SIG-M5 (cell line): ENCODE measurements at regions not wholly inside any gene's neighbourhood (a gene's known extent, or its start where the extent isn't known, plus 50 kb on each side); places are given as distances from the start of the nearest gene placed in this dataset.
"Not testable (repeated sequence)": the region's sequence is repeated elsewhere in the genome, so short reads cannot be mapped to it uniquely, and the experiment has no call there.

Source experiments
- DNase-seq: peaks from one replicate; lab custom pipeline; 2025; lab: John Stamatoyannopoulos, UW

DNA sequence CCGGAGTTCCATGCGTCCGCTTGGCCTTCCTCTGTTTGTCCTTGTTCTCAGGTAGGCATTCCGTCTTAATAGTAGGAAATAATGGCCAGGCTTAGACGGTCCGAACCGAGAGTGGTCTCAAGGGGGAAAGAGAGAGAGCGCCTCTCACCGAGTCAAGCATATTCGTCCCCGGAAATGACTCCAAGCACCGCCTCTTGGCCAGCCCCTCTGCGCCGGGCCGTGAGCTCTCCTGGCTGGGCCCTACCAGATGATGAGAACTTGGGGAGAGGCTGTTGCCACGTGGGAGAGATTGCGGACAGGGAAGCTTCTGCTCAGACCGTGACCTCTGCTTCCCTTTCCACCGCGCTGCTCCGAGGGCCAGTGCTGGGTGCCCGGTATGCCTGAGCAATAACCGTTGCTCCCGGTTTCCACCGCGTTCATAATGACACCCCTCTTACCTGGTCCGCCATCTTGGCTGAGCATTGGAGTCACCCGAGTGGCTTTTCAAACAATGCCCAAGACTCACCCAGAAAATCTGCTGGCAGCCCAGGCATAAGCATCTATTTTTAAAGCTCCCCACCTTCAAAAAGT lies 251.1 kb upstream of the SHH start:
- no peak for DNase-seq

GRCh38 chr7:156062286-156062685 lies 250.0 kb upstream of the SHH start:
- DNase-seq = no peak

DNA sequence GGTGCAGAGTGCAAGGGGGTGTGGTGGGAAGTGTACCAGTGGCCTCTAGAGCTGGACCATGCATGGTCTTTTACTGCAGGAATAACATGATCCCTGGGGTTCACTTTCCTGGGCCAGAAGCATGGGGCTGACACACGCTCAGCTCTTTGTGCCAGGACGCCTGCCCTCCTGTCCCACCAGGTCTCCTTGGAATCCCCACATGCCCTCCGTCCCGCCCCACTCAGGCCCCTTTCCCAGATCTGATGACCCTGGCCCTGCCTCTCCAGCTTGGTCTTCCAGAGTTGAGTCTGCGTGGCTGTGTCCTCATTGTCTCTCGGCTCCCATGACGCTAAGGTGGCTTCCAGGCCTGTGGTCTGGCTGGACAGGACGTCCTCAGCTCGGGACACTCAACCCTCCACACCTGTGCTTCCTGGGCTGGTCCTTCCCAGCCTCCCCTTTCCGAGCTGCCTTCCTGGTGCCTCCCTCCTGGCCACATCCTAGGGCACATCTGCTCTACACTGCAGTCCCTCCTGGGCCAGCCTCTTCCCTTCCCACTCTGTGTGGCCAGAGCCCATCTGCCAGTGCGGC lies 249.5 kb upstream of the SHH start:
- DNase-seq = no peak

GRCh38 chr7:156060925-156061324 lies 248.7 kb upstream of the SHH start:
- DNase-seq = no peak

- DNase-seq = no peak
These were observed 247.1 kb upstream of the SHH start for GRCh38 chr7:156059369-156059768.

DNA sequence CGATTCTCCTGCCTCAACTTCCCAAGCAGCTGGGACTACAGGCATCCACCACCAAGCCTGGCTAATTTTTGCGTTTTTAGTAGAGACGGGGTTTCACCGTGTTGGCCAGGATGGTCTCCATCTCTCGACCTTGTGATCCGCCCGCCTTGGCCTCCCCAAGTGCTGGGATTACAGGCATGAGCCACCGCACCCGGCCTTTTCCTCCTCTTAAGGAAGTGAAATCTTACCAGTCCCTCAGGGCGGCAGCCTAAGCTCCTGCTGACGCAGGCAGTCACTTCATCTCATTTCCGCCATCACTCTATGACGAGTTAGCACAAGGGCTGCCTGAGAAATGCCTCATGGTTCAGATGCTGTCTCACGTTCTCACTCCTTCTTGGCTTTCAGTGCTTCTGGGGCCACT lies 246.0 kb upstream of the SHH start:
- DNase-seq = no peak

- DNase-seq = no peak
These were observed 244.3 kb upstream of the SHH start for GRCh38 chr7:156056534-156056933.

DNA sequence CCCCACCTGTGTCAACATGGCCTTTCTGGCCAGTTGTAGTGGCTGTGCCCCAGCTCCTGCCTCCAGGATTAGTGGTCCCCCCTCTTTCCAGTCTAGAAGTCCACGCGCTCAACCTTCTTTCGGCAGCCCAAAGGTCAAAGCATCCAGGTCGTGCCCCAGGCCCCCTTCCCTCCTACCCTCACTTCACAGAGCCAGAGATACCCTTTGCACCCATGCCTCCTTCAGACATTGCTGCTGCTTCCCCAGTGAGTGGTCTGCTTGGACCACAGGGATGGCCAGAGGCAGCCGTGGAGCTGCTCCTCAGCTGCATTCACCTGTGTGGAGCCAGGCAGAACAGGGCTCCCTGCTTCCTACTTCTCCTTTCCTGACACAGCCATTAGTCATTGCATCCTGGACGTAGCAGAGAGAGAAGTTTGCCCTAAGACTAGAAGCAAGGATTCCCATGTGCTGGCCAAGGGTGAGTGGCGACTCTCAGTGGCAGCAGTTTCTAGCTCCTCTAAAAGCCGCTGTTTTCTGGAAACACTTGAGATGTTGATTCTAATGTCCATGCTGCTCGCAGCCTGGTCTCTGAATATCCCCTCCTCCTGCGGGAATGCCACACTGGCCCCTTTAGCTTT lies 243.1 kb upstream of the SHH start:
- no peak for DNase-seq

GRCh38 chr7:156051884-156052283 lies 239.6 kb upstream of the SHH start:
- no peak for DNase-seq

- DNase-seq = no peak
These were observed 238.6 kb upstream of the SHH start for GRCh38 chr7:156050636-156051569.

DNA sequence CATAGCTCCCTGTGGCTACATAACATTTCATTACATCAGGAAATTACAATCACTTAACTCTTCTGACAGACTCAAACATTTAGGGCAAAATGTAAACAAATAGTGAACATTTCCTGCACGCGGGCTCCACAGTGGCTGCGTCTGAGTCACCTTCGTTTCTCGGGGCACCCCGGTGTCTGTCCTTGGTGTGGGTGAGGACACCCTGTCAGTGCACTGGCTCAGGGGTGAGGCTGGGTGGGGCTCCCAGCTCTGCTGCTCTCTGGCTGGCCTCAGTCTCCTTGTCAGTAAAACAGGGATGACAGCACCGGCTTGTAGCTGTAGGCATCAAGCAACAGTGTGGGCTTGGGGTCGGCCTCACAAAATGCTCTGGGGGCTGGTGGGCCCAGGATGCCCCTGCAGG lies 237.1 kb upstream of the SHH start:
- DNase-seq = no peak

GRCh38 chr7:156046031-156046560 lies 233.8 kb upstream of the SHH start:
- DNase-seq = no peak

GRCh38 chr7:156043416-156044178 lies 231.3 kb upstream of the SHH start:
- no peak for DNase-seq

DNA sequence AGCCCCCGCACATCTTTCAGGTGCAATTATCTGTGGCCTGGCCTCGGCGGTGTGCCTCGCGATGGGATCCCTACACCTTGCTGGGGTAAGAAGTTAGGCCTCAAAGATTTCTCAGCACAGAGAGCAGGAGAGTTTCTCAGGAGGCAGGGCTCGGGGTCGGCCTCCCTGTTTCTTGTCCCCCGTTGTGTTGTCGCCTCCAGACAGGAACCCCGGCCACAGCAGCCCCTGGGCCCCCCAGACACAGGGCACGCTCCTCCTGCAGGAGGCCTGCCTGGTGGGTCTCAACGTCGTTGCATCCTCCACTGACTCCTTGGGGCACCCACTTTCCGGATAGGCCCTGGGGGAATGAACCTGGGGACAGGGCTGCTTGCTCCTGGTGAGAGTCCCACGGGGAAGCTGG lies 229.1 kb upstream of the SHH start:
- DNase-seq = no peak

GRCh38 chr7:156039971-156040677 lies 227.9 kb upstream of the SHH start:
- DNase-seq = no peak

DNA sequence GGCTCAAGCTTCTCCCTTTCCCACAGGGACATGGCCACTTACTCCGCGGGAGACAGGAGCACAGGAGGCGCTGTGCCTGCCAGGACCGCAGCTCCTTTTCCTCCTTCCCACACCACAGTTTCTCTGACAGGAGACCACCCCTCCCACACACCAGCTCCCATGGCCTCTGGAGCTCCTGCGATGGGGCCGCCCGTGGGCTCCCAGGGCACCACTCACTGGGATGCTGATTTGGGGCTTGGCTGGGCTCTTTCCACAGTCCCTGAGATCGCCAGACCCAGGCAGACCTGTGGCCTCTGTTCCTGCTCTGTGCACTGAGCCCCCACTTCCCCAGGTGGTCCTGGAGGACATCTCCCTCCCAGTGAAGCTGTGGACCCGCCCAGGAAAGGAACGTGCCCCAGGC lies 226.9 kb upstream of the SHH start:
- DNase-seq = no peak

DNA sequence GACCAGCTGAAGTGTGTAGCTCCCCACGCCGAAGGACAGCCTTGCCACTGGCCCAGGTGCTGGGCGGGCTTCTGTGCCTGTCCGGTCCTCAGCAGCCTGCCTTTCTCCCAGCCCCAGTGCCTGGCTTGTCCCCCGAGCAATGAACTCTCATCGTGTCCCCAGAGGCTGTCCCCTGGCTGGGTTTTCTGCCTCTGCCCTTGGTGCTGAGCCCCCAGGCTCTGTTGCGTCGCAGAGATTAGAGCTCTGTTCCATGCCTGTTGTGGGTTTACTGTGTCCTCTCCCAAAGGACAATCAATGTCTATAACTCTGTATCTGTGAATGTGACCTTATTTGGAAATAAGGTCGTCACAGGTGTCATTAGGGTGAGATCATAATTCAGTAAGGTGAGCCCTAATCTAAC lies 226.1 kb upstream of the SHH start:
- DNase-seq = no peak

DNA sequence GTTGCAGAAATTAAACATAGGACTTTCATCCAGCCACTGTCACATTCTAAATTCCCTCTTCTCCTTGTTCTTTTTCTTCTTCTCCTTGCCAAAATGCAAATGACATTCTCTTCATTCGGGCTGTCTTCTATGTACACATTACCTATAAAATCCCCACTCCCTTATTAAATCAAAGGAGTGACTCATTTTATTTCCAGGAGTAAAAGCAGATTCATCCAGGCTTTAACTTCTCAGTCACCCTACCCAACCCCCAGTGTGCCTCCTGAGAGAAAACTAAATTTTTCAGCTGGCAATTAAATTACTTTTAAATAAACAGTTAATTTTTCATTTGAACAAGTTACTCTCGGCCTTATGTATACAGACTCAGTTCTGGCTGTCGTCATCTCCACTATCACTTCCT lies 223.9 kb upstream of the SHH start:
- DNase-seq = no peak

GRCh38 chr7:156035387-156035786 lies 223.1 kb upstream of the SHH start:
- not testable (repeated sequence) for DNase-seq

GRCh38 chr7:156034397-156034796 lies 222.1 kb upstream of the SHH start:
- no peak for DNase-seq

GRCh38 chr7:156032973-156033372 lies 220.7 kb upstream of the SHH start:
- no peak for DNase-seq
